Kasumi-1 (cell line): ENCODE measurements at regions not wholly inside any gene's neighbourhood (a gene's known extent, or its start where the extent isn't known, plus 50 kb on each side); places are given as distances from the start of the nearest gene placed in this dataset.

Experiments
- DNase-seq, 2 experiments: peaks; one replicate each; lab custom pipeline; 2025; lab: John Stamatoyannopoulos, UW

DNA sequence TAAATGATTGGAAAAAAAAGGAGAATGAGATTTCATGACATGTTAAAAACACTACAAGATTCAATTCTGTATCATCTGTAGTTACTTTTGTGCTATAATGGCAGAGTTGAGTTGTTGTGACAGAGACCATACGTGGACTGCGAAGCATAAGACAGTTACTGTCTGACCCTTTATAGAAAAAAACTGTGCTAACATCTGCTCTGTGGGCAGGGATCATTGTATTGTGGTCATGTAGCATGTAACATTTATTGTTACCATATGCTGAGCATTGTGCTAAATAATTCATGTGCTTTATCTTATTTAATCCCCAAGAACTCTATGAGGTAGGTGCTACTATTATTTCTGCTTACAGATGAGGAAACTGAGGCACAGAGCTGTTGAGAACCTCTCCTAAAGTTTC lies 147.3 kb upstream of the HMHB1 start:
- no peak for DNase-seq

DNA sequence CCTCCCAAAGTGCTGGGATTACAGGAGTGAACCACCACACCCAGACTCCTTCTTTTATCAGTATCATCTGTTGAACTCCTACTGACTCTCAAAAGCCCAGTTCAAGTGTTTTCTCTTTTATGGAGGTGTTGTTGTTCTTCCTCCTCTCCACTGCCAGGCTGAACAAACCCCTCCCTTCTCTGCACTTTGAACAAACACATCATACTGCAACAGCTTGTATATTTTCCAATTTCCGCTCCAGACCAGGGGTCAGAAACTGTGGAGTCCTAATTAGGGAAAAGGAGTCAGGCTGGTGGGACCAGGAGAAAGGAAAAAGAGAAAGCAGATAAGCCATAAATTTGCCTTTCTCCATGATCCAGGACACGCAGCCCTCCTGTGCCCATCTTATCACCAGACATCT lies 148.1 kb upstream of the HMHB1 start:
- DNase-seq = no peak

DNA sequence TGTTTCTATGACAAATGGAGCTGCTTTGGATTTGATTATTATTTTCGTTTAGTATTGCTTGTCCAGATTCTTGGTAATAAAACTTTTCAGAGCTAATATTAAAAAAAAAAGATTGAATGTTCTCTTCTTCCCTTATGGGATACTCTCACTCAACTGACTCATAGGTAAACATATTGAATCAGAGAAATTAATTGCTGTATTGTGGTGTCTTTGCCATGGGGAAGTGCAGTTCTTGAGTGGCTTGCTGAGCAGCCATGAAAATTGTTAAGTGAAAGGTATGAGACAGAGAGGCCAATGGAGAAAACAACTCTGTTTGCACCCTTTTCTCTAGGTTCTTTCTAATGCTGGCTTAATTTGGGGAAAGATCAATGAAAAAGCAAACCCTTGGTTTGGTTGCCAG lies 149.9 kb upstream of the HMHB1 start:
- no peak for DNase-seq

DNA sequence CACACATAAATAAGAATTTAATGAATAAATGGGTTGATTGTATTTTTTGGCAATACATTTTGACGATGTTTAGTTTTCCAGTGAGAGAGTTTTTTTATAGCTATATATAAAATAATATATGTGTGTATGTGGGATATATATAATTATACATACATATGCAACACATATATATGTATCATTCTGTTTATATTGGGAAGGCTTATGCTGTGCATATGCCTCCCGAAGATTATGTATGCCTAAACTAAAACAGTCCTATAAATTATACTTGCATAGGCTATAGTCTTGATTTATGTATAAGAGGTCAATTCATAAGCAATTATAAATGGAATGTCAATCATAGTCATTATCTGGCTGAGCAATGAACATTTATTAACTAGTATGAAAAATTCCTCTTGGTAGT lies 151.3 kb upstream of the HMHB1 start:
- no peak for DNase-seq

GRCh38 chr5:143659599-143660238 lies 152.2 kb upstream of the HMHB1 start:
- DNase-seq = no peak

GRCh38 chr5:143658956-143659355 lies 153.0 kb upstream of the HMHB1 start:
- no peak for DNase-seq

DNA sequence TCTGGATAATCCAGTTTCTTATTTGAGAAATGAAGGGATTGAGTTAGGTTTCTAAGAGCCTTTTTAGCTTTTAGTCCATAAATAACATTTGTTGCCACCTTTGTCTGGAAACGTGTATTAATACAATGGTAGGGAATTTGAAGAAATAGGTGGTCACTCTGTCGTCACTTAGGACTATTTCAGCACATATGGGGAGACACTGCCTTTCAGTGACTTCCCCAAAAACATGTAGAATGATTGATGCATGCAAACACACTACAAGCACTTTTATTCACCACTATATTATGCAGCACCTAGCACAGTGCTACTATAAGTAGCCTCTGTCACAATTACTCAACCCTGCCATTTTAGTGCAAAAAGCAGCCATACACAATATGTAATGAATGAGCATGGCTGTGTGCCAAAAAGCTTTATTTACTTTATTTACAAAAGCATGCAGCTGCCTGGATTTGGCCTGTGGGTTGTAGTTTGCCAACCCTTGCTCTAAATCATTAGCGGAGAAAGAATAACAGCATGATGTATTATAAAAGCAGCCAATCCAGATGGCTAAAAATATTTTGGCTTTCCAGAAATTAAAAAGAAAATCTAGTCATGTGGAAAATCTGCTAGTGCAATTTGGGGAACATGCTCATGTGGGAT lies 154.2 kb upstream of the HMHB1 start:
- no peak for DNase-seq

- no peak for DNase-seq
These were observed 158.1 kb upstream of the HMHB1 start for GRCh38 chr5:143653766-143654282.

DNA sequence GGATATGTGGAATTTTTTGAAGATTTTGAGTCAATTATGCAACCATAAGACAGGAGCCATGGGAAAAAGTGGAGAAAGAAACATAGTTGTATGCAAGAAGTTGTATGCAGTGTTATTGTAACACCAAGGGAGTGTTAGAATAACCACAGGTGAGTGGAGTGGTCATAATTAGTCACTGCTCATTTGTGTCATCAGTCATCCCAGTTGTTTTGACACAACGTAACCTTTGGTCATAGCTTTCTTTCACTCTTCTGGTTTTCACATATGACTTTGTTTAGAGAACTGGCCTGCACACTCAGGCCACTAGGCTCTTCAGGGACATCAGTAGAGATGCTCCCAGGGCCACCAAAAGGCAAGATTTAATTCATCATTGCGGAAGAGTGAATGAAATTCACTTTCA lies 158.7 kb upstream of the HMHB1 start:
- DNase-seq = no peak

- DNase-seq = no peak
These were observed 159.8 kb upstream of the HMHB1 start for GRCh38 chr5:143652108-143652700.

DNA sequence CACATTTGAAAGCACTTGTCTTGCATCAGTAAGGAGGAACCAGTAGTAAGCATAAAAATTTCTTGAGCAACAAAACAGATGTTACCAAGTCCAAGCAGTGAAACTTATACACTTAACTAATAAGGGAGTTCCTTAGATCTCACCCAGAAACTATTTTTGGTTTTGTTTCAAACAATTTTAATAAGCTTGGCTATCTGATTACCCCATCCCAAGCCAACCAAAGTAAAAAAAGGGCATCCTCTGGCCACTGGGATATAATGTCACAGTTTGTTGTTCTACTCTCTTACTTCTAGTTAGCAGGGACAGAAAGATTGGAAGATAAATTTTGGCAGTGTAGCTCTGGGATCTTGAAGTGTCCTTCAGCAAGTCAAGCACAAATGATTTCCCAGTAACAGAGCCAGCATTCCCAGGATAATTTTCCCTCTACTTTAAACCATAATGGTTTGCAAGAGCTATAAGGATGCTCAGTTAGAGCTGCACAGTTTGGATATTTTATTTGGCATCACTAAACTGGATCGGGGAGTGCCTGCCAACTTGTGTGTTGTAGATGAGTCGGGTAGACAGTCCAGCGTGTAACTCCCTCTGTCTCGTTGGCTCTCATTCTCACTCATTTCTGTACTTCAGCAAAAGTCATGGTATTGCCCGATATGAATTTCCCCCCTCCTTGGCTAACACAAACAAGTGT lies 161.9 kb upstream of the HMHB1 start:
- no peak for DNase-seq

GRCh38 chr5:143648696-143649095 lies 163.3 kb upstream of the HMHB1 start:
- DNase-seq = no peak

DNA sequence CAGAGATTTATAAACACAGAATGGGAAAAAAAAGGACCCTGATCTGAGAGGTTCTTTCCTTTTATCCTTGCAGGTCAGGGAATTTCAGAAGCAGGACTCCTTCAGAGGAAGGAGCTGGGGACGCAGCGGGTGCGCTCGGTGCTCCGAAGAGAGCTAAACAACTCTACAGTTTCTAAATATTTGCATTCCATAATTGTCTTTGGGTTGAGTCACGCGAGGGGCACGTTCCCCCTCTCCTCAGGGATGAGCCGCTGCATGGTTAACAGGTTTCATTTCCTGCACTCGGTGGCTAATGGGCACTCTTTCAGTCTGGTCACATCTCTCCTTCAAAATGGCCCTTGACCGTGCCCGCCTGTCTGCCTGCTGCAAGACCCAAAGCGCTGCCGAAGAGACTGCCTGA lies 165.0 kb upstream of the HMHB1 start:
- no peak for DNase-seq

GRCh38 chr5:143645356-143645755 lies 166.6 kb upstream of the HMHB1 start:
- no peak for DNase-seq

DNA sequence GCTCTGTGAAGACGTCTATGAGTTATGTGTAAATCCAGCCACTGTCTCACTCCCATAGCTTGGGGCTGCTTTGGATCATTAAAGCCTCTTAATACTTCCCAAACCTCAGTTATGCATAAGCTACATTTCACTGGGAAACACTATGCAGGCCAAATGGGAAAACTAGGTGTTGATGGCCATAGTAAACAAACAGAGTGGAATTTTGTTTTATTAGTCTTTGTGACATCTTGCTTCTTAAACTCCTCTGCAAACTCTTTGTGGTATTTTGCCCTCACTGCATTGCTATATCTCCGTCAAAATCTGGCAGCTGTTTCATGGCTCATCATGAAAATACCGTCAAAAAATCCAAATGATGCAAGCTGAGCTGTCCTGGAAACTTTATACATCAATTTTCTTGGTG lies 167.2 kb upstream of the HMHB1 start:
- DNase-seq = no peak

GRCh38 chr5:143642791-143643190 lies 169.2 kb upstream of the HMHB1 start:
- no peak for DNase-seq

DNA sequence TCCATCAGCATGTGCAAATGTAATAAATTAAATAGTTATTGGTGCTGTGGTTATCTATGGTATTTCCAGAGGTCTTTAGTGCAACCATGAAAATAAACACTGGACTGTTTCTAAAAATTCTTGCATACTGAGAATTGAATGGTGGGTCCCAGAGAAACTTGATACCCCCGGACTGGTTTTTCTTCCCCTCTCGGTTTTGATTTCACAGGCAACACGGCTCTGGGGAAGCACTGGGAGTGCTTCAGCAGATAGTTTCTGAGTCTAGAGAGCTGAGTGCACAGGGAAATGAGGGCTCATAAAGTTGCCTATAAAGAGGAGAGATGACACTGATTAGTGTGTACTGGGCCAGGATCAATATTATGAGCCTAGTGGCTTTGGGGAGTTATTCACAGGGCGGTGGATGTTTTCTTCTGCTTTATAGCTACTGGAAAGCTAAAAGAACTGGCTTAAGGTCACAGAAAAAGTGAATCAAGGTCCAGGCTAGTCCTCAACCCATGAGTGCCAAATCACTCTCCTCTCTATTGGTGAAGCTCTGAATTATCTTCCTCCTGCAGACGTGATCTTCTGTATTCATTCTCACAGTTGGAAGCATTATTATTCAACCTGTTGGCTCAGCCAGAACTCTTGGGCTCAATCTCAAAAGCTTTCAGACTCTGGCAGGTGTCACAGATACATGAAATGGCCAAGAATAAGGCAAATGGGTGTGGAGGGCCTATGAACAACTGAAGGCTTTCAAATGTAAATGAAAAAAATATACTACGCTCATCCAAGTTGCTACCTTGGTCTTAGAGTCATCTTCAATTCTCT lies 170.2 kb upstream of the HMHB1 start:
- DNase-seq = no peak

GRCh38 chr5:143638654-143639053 lies 173.3 kb upstream of the HMHB1 start:
- DNase-seq = no peak

DNA sequence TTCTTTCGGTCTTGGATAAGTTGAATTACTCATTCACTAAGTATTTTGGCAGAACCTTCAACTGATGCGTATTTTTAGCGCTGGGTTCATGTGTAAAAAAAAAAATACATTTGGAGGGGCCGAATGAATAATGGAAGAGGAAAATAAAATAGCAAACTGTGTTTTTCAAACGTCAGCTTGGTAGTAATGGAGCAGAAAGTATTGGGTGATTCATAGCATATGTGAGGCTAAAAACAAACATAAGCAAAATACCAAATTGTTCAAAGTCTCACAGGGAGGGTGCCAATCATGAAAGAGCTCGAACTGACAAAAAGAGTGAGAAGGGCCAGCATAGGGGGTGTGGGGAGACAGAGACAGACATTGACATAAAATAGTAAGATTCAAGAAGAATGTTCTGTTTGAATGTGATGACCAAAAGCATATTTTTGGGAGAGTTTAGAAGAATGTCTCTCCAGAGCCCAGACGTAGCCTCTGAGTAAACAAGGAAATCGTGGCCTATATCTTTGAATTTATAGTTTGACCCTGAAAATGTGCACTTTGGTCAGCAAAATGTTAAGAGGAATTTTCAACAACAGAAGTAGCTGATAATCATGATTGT lies 174.9 kb upstream of the HMHB1 start:
- no peak for DNase-seq

- no peak for DNase-seq
These were observed 176.1 kb upstream of the HMHB1 start for GRCh38 chr5:143635888-143636287.

GRCh38 chr5:143635146-143635752 lies 176.7 kb upstream of the HMHB1 start:
- DNase-seq = no peak
